Smooth muscle cell (in vitro differentiated cells): ENCODE measurements at regions not wholly inside any gene's neighbourhood (a gene's known extent, or its start where the extent isn't known, plus 50 kb on each side); places are given as distances from the start of the nearest gene placed in this dataset.

Experiments used
- DNase-seq: peaks from one replicate; lab custom pipeline; 2025; ENCODE audit not compliant: unreplicated experiment; lab: John Stamatoyannopoulos, UW
- H2AFZ ChIP-seq: fragments of 200-600 bp; sonication (generic); 2 replicates; pipeline ENCODE4 v1.6.0; 2016; ENCODE audit warnings: antibody characterized with exemption, low read depth, mild to moderate bottlenecking
- H3F3A ChIP-seq: fragments of 200-600 bp; sonication (generic); 2 replicates; pipeline ENCODE4 v1.6.0; 2017; ENCODE audit warnings: antibody characterized with exemption, low read depth
- H3K27ac ChIP-seq: fragments of 200-600 bp; sonication (generic); 2 replicates; pipeline ENCODE4 v1.5.1; 2016; ENCODE audit warnings: low read depth, mild to moderate bottlenecking
- H3K27me3 ChIP-seq: fragments of 200-600 bp; sonication (generic); 2 replicates; pipeline ENCODE4 v1.6.1; 2016; ENCODE audit warnings: low read depth, mild to moderate bottlenecking
- H3K36me3 ChIP-seq: fragments of 200-600 bp; sonication (generic); 2 replicates; pipeline ENCODE4 v1.5.1; 2016; ENCODE audit warnings: low read depth
- H3K4me1 ChIP-seq: fragments of 200-600 bp; sonication (generic); 2 replicates; pipeline ENCODE4 v1.5.1; 2016; ENCODE audit warnings: low read depth
- H3K4me2 ChIP-seq: fragments of 200-600 bp; sonication (generic); 2 replicates; pipeline ENCODE4 v1.6.0; 2016; ENCODE audit warnings: mild to moderate bottlenecking
- H3K4me3 ChIP-seq: fragments of 200-600 bp; sonication (generic); 2 replicates; pipeline ENCODE4 v1.5.1; 2016; ENCODE audit warnings: mild to moderate bottlenecking
- H3K79me2 ChIP-seq: fragments of 200-600 bp; sonication (generic); 2 replicates; pipeline ENCODE4 v1.6.0; 2016; ENCODE audit warnings: low read depth, mild to moderate bottlenecking
- H3K9ac ChIP-seq: fragments of 200-600 bp; sonication (generic); 2 replicates; pipeline ENCODE4 v1.6.0; 2016; ENCODE audit warnings: low read depth
- H3K9me3 ChIP-seq: fragments of 200-600 bp; sonication (generic); replicated peaks from 2 replicates; pipeline ENCODE4 v1.5.1; 2016; ENCODE audit warnings: low read depth
- H4K20me1 ChIP-seq: fragments of 200-600 bp; sonication (generic); 2 replicates; pipeline ENCODE4 v1.6.0; 2016; ENCODE audit warnings: low read depth
- WGBS: methylation state at CpG from one replicate; pipeline ENCODE4 v1.1.7; 2016; ENCODE audit warnings: low lambda C conversion rate; 5-methylcytosine and 5-hydroxymethylcytosine counted together
- TF ChIP-seq, protein P1 (sequence below): fragments of 200-600 bp; sonication (generic); IDR thresholded peaks from 2 replicates; pipeline ENCODE4 v1.5.1; 2017; ENCODE audit warnings: borderline replicate concordance, mild to moderate bottlenecking, antibody characterized with exemption; ENCODE audit not compliant: insufficient read depth, poor library complexity, severe bottlenecking

DNA sequence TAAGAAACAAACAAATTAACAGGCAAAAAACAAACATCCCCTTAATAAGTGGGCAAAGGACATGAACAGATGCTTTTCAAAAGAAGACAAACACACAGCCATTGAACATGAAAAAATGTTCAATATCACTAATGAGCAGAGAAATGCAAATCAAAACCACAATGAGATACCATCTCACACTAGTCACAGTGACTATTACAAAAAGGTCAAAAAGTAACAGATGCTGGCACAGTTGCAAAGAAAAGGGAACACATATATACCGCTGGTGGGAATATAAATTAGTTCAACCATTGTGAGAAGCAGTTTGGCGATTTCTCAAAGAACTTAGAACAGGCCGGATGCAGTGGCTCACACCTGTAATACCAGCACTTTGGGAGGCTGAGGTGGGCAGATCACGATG is 146.1 kb upstream of the NEIL3 start:
- no peak for DNase-seq
- H3K4me1 ChIP-seq = no peaks in the 10 kb centered on the region
- no peak overlapping the region for H3K4me2 ChIP-seq
- WGBS = 93% methylated on average over 4 of the region's 4 CpGs
- H3F3A ChIP-seq = no peaks in the 10 kb centered on the region
- no peaks in the 10 kb centered on the region for H4K20me1 ChIP-seq
- H3K4me3 ChIP-seq = no peak overlapping the region
- H3K27ac ChIP-seq = no peak overlapping the region
- H3K27me3 ChIP-seq = no peaks in the 10 kb centered on the region
- H2AFZ ChIP-seq = no peak overlapping the region
- no peaks in the 10 kb centered on the region for H3K79me2 ChIP-seq
- H3K9me3 ChIP-seq = no peaks in the 10 kb centered on the region
- TF ChIP-seq, protein P1, sequence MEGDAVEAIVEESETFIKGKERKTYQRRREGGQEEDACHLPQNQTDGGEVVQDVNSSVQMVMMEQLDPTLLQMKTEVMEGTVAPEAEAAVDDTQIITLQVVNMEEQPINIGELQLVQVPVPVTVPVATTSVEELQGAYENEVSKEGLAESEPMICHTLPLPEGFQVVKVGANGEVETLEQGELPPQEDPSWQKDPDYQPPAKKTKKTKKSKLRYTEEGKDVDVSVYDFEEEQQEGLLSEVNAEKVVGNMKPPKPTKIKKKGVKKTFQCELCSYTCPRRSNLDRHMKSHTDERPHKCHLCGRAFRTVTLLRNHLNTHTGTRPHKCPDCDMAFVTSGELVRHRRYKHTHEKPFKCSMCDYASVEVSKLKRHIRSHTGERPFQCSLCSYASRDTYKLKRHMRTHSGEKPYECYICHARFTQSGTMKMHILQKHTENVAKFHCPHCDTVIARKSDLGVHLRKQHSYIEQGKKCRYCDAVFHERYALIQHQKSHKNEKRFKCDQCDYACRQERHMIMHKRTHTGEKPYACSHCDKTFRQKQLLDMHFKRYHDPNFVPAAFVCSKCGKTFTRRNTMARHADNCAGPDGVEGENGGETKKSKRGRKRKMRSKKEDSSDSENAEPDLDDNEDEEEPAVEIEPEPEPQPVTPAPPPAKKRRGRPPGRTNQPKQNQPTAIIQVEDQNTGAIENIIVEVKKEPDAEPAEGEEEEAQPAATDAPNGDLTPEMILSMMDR = no peak
- no peaks in the 10 kb centered on the region for H3K36me3 ChIP-seq
- no peak overlapping the region for H3K9ac ChIP-seq

DNA sequence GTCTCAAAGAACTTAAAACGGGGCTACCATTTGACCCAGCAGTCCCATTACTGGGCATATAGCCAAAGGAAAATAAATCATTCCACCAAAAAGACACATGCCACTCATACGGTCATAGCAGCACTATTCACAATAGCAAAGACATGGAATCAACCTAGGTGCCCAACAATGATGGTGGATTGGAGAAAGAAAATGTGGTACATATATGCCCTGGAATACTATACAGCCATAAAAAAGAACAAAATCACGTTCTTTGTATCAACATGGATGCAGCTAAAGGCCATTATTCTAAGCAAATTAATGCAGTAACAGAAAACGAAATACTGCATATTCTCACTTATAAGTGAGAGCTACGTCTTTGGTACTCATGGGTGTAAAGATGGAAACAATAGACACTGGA is 138.1 kb upstream of the NEIL3 start:
- Histone ChIP-seq H3K4me2 (no peak overlapping the region), H2AFZ (no peak overlapping the region), H3K9me3 (no peaks in the 10 kb centered on the region), H3K4me1 (no peaks in the 10 kb centered on the region), H3K4me3 (no peak overlapping the region), H3K79me2 (no peaks in the 10 kb centered on the region), H3K36me3 (no peaks in the 10 kb centered on the region), H3K9ac (no peak overlapping the region), H3K27ac (no peak overlapping the region), H3F3A (no peaks in the 10 kb centered on the region), H4K20me1 (no peaks in the 10 kb centered on the region), H3K27me3 (no peaks in the 10 kb centered on the region)
- 87% methylated on average over 5 of the region's 5 CpGs for WGBS
- no peak for DNase-seq
- TF ChIP-seq, protein P1 = no peak

DNA sequence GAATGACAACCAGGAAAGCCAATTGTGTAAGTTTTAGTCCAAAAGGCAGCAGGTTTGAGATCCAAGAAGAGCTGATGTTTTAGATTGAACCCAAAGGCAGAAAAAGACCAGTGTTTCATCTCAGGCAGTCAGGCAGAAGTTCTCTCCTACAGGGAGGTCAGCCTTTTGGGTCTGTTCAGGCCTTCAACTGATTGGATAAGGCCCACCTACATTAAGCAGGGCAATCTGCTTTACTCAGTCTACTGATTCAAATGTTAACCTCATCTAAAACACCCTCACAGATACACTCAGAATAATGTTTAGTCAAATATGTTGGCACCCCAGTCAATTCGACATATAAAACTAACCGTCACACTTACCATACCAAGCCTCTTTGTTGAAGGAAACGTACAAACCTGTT is 134.2 kb upstream of the NEIL3 start:
- H3K27me3 ChIP-seq = no peaks in the 10 kb centered on the region
- TF ChIP-seq, protein P1 = no peak
- H3K27ac ChIP-seq = no peak overlapping the region
- no peak for DNase-seq
- H3K4me2 ChIP-seq = no peak overlapping the region
- no peak overlapping the region for H3K4me3 ChIP-seq
- H3K9ac ChIP-seq = no peak overlapping the region
- H3K79me2 ChIP-seq = no peaks in the 10 kb centered on the region
- no peak overlapping the region for H2AFZ ChIP-seq
- H3F3A ChIP-seq = no peaks in the 10 kb centered on the region
- no peaks in the 10 kb centered on the region for H3K9me3 ChIP-seq
- H3K36me3 ChIP-seq = no peaks in the 10 kb centered on the region
- no peaks in the 10 kb centered on the region for H3K4me1 ChIP-seq
- 96% methylated on average over 3 of the region's 3 CpGs for WGBS
- H4K20me1 ChIP-seq = no peaks in the 10 kb centered on the region

DNA sequence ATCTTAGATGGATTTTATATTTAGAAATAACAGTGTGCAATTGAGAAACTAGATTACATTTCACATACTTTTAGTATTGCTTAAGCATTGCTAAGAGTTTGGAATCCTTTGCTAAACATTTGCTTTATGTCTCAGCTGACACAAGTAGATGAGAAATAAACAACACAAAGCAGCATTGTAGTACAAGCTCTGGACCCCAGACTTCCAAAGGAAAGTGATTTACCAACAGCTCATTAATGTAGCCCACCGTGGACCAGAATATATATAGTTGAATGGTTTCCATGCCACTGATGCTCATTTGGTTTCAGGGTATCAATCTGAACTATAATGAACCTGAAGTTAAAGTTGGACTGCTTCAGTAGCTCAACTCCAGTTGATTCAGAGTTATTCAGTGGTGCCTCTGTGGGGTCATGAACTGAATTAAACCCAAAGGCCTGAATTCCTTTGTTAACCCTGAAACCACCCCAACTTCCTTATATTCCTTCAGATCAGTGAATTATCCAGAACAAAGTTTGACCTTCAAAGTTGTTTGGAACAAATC is 132.1 kb upstream of the NEIL3 start:
- no peaks in the 10 kb centered on the region for H3K4me1 ChIP-seq
- DNase-seq = no peak
- H3K27me3 ChIP-seq = no peaks in the 10 kb centered on the region
- TF ChIP-seq, protein P1 = no peak
- no peaks in the 10 kb centered on the region for H3F3A ChIP-seq
- no peak overlapping the region for H3K9ac ChIP-seq
- no peaks in the 10 kb centered on the region for H4K20me1 ChIP-seq
- H3K4me3 ChIP-seq = no peak overlapping the region
- H3K9me3 ChIP-seq = no peaks in the 10 kb centered on the region
- H2AFZ ChIP-seq = peak overlapping the region; percentile 0
- H3K79me2 ChIP-seq = no peaks in the 10 kb centered on the region
- H3K36me3 ChIP-seq = no peaks in the 10 kb centered on the region
- no peak overlapping the region for H3K27ac ChIP-seq
- H3K4me2 ChIP-seq = no peak overlapping the region
- 71% methylated on average over 1 of the region's 1 CpG for WGBS
